Posterior vena cava (tissue), 2 donors: ENCODE measurements at regions not wholly inside any gene's neighbourhood (a gene's known extent, or its start where the extent isn't known, plus 50 kb on each side); places are given as distances from the start of the nearest gene placed in this dataset.

Experiments used
- DNase-seq: peaks from one replicate; pipeline ENCODE4 v3.0.0-alpha.2; 2020; ENCODE audit warnings: low spot score
- intact Hi-C, 2 donors: fragments of 100-400 bp; cut with DNase I; formaldehyde crosslinking; loops; one replicate each; pipeline versions ENCODE4 v1.14.1 to v1.14.2; 2022 to 2023
- donor health status: DM: yes; HTN: yes; CAD: no.
- donor health status: DM: yes; HTN: yes; CAD: no.

DNA sequence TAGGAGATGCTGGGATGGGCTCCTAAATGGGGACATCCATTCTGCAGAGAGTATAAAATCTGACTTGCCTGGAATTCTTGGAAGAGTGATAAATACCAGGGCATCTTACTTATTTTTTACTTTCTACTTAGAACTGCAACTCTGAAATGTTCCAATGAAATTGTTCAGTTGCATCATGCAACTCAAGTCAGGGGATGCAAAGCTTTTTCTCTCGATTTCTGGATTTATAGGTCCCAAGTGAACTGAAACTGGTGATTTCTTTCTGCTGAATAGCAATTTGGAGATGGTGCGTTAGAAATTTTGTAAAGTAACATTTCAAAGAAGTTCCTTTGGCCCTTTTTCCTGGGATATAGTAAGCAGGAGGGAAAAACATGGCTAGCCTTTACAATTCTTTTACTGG lies 238.4 kb upstream of the CD180 start:
- DNase-seq = no peak
- intact Hi-C loops = no loop called here

DNA sequence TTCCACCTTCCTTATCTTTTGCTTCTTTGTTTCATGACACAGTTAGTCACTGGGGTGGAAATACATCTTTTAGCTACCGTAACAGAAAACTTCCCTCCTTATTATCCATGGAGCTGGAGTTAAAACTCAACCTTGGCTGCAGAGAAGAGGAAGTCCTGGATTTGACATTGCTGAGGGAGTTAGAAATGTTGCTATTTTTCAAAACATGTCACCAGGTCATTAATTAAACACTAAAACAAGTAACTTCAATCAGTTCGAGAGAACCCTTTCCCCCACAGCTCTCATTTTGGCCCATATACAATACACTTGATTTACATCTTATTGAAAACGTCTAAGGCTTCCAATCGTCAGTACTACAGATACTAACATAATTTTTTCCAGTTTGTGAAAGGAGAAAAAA lies 237.9 kb upstream of the CD180 start:
- intact Hi-C loops = no loop called here
- no peak for DNase-seq

DNA sequence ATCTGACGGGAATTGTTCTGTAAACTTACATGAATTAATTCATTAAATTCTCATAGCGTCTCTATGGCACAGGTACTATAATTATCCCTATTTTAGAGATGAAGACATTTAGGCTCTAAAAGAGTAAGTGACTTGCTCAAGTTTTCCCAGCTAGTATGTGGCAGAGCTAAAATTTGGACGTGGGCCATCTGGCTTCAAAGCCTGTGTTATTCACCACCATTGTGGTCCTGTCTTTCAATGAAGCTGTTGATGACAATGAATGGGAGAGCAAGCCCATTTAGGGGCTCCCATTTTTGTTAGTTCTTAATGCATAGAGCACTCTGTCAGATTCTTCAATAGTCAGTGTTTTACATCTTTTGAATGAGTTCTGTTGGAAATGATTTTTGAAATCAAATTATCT lies 236.0 kb upstream of the CD180 start:
- intact Hi-C loops = no loop called here
- DNase-seq = no peak

DNA sequence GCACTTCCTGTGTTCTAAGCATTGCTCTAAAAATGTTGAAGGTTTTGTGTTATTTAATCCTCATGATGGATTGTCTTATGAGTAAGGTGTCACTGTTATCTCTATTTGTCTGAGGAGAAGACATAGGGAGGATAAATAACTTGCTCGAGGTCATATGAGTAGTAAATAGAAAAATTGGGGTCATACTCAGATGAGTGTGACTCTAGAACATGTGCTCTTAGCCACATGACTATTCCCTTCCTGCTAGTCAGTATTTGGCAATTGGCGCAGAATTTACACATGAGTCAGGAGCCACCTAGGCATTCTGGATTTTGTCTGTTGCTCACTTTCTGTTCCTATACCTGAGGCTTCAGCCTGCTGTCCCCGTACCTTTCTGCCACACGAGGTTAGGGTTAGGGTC lies 234.6 kb upstream of the CD180 start:
- DNase-seq = no peak
- intact Hi-C loops = no loop called here

DNA sequence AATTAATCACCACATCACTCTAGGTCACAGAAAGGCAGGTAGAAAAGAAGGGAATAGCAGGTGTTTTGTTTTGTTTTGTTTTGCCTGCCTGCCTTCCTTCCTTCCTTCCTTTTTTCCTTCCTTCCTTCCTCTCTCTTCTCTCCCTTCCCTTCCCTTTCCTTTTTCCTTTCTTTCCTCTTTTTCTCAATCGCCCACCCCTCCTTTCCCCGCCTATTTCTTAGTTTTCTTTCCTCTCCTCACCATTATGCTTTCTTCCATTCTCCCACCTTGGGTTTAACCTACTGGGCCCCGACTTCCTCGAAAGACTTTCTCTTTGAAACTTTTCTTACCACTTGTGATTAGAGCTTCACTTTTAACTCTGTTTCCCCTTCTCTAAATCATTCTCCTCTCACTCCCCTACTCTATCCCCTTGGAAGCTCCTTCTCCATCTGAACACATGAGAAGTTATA lies 231.3 kb upstream of the CD180 start:
- DNase-seq = no peak
- intact Hi-C loops = no loop called here

DNA sequence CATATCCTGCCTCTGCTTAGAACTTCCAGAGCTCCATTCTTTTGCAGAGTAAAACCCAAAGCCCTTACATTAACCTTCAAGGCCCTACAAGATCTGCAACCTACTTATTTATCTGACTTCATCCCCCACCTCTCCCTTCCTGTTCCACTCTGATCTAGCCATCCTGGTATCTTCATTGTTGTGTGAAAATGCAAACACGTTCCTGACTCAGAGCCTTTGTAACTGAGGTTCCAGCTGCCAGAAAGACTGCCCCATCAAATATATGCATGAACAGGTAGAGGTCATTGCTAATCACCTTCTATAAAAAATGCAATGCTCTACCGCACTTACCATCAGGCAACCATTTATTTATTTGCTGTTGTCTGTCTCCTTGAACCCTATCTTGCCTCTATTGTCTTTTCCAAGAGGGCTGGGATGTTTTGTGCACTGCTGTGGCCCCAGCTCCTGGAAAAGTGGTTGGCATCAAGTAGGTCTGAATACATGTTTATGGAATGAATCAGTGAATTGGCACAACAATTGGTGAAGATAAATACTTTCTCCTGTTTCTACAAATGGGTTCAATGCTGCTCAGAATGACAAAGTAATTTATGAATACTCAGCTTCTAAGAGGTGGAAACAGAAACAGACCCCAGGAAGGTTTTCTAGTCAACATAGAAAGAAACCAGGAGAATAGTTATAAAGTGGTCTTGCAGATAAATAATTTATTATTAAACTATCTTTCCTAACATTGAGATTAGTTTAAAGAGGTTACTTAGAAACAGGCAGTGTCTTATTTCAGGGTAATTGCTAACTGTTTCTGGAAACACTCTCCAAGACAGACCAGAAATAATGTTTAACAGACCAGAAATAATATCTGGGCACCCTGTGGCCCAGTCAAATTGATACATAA lies 230.6 kb upstream of the CD180 start:
- no peak for DNase-seq
- intact Hi-C loops = no loop called here

DNA sequence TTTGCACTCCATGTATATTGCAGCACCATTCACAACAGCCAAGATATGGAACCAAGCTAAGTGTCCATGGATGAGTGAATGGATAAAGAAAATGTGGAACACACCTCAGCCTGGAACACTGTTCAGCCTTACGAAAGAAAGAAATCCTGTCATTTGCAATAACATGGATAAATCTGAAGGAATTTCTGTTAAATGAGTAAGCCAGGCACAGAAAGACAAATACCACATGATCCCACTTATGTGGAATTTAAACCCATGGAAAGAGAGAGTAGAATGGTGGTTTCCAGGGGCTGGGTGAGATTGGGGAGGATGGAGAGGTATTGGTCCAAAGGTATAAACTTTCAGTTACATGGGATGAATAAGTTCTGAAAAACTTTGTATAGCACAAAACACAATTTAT lies 228.9 kb upstream of the CD180 start:
- intact Hi-C loops = no loop called here

DNA sequence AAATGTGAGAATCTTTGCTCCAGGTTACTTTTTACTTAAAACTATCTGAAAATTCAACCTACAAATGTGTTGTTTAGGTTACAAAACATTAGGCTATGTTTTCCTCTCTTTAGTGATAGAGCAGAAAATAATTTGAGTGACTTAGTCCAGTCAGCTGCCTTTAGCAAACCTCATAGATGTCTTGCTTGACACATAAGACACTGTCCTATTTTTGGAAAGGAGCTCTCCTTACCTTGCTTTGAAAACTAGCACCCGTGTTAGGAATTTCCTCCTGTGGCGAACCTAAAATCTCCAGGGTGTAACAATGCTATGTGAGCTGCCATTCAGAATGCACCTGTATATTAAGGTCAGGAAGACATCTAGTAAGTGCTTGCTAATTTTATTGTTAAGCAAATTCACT lies 221.2 kb upstream of the CD180 start:
- intact Hi-C loops = no loop called here
- DNase-seq = no peak

More for the DNA sequence above, 228.9 kb upstream of the CD180 start:
- no peak for DNase-seq

DNA sequence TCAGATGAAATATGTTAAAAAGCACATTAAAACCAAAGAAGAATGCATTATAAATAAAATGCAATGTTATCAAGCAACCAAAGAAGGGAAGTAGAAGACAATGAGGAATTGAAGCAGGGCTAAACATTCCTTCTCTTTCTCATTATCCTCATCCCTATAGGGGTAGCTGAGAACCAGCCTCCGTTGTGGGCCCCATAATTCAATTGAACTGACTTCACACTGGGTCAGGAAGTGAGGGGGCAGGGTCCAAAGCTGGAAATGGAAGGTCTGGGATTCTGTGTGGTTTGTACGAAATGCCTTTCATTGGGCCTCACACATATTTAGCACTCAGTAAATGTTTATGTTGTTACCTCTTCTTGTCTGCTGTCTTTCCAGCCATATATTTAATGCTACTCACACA lies 220.4 kb upstream of the CD180 start:
- intact Hi-C loops = no loop called here
- DNase-seq = no peak

DNA sequence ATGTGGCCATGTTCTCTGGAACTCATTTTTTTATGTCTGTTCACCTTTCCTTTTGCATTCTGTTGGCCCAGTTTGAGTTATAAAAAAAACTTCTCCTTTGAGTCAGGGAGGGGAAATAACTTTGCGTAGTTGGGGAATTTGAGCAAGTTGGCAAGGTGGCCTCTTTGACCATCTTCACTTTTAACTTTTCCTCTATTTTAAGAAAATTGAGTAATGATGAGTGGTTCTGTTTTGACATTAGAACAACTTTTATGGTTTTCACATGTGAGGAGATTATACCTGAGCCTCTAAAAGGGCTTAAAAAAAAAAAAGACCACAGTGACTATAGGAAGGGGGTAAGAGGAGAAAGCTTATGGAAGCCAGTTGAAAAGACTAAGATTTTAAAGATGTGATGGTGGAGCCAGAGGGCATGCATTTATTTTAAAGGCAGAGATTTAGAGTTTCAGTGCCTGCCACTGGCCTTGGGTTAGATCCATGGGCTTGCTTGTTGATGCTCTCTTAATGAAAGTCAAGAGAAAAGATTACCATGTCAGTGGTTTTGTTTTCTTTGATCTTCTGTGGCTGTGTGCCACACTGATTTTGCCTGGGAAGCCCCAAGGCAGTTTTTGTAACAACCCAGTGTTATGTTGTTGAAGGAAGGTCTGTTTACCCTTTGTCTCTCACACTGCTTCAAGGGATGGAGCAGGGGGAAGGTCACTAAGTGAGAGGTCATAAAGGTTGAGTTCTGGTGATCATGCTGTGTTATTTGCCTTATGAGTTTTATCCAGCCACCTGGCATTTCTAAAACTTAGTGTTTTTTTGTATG lies 219.7 kb upstream of the CD180 start:
- no peak for DNase-seq
- intact Hi-C loops = no loop called here

DNA sequence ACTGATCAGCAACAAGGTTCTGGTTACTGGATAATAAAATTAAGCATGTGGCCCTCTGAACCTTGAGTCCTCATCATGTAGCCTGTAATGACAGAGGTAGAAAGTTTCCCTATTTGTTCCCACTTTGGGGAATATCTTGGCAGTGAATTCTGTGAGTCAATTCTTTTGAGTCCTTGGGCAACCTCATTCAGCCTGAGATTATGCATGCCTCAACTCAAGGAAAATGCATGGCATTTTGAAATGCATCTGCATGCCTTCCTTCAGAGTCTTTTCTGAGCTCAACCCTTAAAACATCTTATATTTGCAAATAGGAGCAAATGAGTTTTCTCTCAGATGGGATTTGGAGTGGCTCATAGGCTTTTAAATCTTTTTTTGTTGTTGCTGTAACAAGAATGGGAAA lies 218.1 kb upstream of the CD180 start:
- no peak for DNase-seq
- intact Hi-C loops = no loop called here

DNA sequence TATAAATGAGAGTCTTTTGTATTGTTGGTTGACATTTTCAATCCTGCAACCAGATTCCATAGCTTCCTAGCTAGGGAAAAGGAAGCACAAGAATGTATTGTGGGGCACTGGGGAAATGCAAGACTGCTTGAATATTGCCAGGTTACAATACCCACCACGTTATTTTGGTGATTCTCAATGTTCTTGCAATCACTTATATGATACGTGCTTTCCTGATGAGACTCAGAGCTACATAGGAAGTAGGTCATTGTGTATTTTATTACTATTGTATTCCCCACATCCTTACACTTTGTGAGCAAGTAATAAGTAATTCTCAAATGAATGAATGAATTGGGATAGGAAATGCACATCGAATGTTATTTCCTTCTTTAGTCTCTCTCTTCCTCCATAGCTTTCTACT lies 217.1 kb upstream of the CD180 start:
- intact Hi-C loops = no loop called here
- no peak for DNase-seq

DNA sequence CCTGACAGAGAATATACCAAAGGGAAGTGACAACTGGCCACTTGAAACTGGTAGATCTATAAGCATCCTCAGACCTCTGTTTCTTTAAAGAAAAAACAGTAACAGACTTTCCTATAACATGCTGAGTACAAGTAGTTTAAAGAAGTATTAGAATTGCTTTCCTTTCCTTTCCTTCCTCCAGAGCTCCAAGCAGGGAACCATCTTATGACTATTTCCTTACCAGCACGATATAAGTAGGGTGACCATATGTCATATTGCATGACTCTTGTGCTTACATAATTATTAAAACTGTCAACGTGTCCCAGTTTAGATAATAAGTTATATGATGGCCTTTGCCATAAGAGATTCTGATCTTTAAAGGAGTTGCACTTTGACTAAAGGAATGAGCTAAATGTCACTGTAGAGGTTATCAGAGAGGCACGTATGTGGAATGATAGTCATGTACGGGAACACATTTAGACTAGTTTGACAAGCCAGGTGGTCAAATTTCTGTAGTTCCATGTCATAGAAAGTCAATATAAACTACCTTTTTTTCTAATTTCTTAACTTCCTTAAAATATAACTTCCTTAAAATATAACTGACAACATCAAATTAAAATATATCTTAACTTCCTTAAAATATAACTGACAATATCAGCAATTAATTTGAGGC lies 212.7 kb upstream of the CD180 start:
- DNase-seq = no peak
- intact Hi-C loops = no loop called here

DNA sequence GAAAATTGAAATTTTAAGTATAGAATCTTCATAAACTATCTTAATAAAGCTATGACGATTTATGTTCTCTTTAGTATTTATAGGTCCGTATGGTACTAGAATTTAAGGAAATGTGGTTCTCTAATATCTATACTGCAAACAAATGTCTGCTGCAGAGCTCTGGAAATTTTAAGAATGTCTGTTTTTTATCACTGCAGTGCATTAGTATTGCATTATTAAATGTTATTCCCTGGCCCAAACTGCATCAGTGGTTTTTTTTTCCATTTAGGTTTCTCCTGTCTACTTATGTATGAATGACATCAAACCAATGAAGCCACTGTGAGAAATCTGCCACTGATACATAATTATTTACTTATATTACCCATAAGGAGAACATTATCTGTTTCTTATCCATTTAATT lies 211.4 kb upstream of the CD180 start:
- intact Hi-C loops = no loop called here
- no peak for DNase-seq

DNA sequence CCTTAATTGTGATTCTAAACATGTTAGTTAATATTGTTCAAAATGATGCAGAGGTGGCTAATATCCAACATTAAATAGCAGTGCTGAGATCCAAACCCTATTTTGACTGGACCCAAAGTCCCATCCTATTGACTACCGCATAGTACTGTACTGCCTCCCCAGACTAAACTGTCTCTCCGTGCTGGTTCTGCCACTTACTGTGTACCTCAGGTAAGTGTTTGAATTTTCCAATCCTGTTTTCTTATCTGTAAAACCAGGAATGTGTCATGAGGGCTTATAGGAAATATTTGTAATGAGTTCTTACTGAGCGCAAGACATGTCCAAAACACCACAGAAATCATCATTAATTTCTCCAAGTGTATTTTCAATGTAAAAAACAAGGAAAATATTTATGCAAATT lies 209.2 kb upstream of the CD180 start:
- DNase-seq = no peak
- intact Hi-C loops = no loop called here

DNA sequence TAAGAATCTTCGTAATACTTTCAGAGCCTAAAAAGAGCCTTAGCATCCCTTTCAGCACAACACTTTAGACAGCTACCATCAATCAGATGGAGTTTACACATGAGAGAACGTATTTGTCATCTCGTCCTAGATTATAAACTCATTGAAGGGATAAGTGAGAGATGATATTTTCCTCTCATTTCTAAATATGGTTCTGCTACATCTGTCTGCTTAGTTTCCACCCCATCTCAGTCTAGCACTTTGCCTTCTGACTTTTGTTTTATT lies 208.4 kb upstream of the CD180 start:
- no peak for DNase-seq
- intact Hi-C loops = no loop called here

DNA sequence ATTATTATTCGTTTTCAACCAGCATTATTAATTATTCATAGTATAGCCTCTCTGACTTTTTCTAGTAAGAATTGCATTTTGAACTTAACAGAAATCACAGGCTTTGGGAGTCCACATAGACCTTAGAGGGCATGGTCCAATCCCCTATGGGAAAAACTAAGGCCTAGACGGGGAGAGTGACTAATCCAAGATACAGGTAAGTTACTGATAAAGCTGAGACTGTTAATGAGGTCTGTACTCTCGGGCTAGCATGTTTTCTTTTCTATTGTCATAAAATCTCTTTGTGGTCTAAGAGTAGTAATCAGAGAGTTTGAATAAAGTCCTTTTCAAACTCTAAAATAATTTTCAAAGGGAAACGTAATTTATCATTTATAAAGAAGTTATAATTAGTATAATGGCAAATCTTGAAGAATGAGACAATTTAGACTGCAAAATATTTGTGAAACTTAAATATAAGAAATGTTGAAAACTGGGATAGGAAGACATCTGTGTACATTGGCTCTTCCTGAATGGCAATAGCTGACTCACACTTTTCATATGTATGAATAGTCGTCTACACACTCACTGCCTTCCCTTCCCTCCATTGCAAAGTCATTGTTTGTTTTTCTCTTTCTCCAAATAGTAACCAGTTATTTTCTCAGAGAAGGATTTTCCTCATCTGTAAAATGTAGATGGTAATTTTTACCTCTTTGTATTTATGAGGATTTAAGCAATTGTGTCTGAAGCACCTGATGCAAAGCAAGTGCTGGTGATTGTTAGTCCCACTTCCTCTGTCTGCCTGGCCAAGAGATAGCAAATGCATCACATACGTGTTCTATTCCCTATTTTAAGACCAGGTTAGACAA lies 207.9 kb upstream of the CD180 start:
- no peak for DNase-seq
- intact Hi-C loops = no loop called here

DNA sequence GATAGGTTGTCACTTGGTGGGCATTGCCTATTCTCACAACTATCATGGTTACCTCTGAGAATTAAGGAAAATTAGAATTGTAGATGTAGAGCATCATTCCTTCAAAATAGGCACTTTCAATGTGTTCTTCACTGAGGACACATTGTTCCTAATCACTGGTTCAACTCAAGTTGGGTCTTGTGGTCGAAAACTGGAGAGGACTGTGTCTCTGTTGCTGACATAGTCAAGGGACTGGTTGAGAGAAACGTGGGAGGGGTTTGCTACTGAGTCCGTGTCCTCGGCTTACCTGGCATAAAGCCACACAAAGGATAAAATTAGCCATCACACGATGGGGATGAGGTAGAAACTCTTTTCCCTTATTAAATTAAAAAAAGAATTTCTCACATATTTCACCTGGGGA lies 205.9 kb upstream of the CD180 start:
- intact Hi-C loops = no loop called here
- no peak for DNase-seq

DNA sequence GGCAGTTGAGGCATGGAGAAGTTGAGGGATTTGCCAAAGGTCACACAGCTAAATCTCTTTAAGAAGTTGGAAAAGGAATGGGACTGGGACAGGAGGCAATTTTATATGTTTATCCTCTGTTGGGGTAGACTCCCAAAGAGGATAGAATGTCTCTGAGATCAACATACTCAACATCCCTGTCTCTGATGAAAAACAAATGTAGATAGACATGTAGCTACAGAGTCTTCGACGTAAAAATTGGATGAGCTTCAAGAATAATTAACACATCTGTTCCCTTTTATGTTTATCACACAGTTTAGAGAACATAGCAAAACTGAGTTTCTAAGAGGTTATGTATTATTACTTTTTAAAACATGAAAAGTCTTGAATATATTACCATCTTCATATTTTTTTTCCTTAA lies 204.6 kb upstream of the CD180 start:
- no peak for DNase-seq
- intact Hi-C loops = no loop called here

DNA sequence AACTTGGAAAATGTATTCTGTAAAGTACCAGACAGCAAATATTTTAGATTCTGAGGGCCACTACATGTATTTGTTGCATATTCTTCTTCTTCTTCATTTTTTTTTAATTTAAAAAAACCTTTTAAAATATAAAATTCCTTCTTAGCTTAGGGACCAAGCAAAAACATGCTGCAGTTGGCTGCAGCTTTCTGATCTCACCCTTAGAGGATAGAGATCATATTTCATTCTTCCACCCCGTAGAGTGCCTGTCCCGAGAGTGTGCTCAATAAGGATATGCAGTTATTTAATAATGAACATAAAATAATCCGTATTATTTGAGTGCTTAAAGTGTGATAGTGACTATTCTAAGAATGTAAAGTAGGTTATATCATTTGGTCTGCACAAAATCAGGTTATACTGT lies 204.2 kb upstream of the CD180 start:
- intact Hi-C loops = no loop called here
- DNase-seq = no peak
